ENCODE measurements at regions not wholly inside any gene's neighbourhood (a gene's known extent, or its start where the extent isn't known, plus 50 kb on each side); places are given as distances from the start of the nearest gene placed in this dataset.
A peak's percentile ranks its signal among the peaks of the same experiment; 100 is the strongest.

DNA sequence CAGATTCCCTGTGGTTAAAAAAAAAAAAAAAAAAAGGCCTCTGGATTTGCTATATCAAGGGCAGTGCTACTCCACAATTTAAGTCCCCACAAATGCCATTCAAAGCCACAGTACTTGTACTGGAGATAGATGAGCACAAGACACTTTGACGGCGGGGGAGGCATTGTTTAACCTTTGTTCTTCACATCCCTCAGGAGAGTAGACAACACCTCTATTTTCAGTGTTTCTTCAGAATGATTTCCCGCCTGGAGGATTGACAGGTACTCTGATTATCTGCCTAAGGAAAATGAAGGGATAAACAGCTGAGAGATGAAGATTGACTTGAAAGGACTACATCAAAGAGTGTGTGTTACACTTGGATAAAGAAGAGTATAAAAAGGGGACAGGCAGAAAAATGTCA is 58.7 kb downstream of the OTOL1 start:
- no peak for DNase-seq (ENCODE audit: low read depth)

DNA sequence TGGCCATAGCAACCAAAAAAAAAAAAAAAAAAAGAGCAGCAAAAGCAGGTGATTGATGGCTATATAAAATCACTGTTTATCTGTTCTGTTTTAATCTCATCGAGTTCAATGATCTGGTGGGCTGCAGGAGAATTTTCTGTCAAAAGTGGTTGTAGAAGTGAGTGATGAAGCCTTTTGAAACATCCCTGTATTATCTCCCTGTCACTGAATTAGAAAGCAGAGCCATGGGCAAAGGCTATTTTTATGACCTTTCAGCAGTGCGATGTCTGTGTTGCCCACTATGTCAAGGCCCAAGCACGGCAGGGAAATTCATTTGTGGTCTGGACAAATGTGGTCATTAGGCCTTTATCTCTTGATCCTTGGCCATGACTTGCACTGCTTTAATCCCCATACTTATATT is 59.9 kb downstream of the OTOL1 start:
- DNase-seq (ENCODE audit: low read depth): no peak

DNA sequence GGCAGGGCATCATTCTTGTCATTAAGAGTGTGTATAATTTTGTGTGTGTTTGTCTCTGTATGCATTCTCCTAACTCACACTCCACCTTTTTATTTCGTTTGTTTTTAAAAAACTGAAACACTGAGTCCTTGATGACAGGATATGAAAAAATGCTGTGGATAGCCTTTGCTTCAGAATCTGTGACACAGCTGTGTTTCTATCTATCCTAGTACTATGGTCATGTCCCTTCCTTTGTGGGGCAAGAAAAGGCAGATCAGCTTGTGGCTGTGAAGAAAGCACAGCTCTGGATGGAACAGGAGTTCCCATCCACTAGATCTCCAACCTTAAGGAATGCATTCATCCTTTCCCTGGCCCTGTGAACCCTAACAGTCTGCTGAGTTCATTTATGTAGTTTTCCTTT is 60.3 kb downstream of the OTOL1 start:
- DNase-seq (ENCODE audit: low read depth): no peak

DNA sequence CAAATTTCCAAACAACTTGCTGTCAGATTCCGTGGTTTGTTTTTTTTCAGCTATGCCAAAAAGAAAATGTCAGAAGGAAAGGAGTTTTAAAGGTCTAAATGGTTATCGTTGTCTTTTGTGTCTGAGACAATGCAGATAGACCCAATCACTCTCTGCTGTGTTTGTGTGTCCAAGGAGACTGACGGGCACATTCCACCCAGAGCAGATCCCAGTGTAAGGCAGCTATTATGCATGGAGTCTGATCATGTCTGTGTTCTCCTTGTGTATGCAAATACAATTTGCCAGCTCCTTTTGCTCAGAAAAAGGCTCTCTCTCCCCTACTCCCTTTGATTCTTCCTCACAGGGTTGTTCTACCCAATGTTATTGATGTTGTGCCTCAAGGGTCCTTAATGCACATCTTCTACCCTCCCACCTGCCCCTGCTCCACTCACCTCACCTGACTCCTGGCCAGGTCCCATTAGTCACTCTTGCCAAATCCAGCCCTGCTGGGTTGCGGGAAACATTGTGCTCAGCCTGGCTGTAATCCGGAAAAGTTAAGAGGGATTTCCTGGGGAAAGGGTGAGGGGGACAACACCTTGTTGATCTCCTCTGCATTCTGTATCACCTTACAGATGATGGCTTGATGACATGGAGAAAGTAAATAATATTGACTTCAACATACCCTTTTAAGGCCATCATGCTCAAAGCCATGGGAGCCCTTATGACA is 61.0 kb downstream of the OTOL1 start:
- DNase-seq (ENCODE audit: low read depth): no peak

DNA sequence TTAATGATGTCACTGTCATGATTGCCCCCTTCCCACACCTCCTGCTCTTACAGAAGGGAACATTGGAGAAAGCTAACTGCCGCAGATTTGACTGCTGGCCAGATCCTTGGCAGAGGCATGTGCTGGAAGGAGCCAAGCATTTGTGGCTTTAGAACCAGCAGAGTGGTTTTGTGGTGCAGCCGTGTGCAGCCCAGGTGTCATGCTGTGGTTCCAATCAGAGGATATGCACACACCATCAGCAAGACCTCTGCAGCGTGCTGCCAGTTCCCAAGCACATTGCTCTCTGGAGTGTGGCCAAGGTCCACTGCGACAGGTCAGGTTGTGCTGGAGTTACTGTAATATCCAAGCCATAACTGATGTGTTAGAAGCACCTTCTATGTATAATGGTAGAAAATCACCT is 61.6 kb downstream of the OTOL1 start:
- DNase-seq (ENCODE audit: low read depth): peak; percentile 20

DNA sequence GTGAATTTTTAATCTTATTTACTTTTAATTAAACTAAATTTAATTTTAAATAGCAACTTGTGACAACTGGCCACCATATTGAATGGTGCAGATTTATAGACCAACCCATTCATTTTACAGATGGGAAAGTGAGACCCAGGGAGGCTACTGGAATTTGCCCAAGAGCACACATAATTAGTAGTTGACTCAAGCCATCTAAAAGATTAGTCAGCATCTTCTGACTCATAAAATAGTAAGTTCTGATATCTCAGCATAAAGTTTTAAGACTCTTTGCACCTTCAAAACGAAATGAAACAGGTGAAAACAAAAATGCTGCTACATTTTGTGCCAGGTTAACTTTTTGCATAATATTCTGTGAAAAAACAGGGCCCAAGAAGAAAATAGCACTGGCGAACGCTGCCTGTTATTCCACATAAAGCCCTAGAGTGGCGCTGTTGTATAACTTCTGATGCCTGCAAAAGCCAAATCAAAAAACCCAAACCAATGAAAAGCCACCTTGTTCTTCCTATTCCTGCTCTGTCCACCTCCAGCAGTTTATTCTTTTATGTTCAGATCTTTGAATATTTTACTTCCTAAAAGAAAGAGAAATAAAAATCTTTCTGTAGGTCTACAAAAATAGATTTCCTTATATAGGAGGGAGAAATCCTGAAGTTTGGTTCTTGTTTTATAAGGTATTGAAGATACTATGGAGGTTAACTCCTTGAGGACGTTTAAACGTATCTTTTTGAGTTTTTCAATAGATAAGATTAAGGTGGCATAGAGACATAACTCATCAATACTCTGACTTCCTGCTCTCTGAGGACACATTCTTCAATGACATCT is 62.8 kb downstream of the OTOL1 start:
- DNase-seq (ENCODE audit: low read depth): peak; percentile 9

DNA sequence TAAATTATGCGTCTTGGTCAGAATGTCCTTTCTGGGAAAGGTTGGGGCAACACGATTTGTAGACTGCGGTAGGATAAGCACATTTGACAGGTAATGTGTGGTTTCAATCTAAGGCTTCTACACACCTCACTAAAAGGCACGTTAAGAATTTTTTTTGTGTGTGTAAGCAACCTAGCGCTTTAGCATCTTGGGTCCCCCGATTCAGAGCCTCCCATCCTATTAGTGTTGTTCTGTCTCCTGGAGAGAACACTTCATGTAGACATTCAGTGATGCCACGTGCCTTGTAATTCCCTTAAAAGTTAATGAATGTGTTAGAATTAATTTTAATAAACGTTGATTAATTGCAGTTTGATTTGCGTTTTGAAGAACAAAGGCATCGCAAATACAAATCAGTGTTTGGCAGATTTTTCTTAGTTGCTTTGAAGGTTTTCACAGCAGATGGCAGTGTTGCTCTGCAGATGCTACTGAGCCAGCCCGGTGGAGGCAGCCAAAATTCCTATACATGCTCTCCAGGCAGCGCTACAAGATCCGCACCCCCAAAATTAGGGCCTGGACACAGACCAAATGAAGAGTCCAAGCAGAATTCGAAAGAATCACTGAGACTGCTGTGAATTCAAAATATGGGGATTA is 63.5 kb downstream of the OTOL1 start:
- DNase-seq (ENCODE audit: low read depth): peak; percentile 17

DNA sequence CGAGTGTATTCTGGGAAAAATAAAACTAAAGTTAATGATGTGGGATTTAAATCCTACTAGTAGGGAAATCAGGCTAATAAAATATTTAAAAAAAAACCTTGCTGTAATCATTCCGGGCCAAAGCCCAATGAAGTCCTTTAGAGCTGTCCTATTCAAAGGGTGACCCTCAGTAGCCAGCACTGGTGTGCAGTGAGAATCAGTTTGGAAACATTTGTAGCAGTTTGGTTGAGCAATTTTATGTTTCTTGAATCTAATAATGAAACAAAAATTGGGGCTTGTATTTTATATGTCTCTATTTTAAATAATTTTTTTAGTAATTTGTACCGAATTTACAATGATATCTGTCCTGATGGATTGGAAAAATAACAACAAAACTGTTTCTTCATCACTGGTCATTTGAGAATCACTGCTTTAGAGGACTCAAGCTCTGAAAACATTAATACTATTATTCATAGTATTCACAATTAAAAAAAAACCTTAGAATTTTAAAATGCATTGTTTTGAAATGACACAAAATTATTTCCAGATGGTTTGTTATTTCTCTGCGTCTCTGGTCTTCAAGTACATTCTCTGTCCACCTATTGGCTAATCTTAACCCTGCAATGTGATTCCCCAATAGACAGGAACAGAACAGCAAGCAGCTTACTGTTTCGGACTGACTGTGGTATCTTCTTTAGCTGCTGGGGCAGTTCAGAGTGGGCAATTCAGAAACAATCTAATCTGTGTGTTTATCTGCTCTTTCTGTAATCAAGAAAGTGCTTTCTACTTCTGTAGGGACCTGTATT is 71.2 kb downstream of the OTOL1 start:
- no peak for DNase-seq (ENCODE audit: low read depth)

DNA sequence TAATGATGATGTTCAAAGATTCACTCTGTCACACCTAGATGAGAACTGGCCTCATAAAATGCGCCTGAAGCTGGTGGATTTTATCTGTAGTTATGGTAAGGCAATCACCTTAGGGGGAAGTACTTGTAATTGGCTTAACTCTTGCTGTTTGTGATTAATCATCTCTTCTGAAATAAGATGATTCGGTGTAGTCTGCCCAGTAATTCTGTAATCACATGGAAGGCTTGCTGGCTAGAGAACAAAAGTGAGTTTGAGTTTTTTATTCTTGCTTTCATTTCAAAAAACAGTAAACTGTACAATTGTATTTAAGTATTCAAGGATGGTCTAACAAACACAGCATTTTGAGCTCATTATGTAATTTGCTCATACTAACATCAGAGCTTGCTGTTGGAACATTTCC is 72.1 kb downstream of the OTOL1 start:
- DNase-seq (ENCODE audit: low read depth): no peak

DNA sequence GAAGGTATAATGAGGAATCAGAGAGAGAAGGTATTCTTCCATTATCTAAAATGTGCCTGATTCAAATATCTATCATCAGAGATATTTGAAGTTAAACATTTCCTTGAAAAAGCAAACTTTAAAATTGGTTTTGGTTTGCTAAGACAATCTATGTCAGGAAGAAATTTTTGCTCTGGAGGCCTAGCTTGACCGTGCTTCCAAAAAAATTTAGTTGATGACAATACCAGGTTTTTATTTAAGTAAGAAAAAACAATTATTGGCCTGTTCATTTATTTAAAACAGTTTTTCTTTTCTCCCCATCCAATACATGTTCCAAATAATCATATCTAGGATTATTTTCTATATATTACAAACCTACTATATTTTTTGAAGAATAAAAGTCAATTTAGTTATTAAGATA is 75.3 kb downstream of the OTOL1 start:
- DNase-seq (ENCODE audit: low read depth): no peak

DNA sequence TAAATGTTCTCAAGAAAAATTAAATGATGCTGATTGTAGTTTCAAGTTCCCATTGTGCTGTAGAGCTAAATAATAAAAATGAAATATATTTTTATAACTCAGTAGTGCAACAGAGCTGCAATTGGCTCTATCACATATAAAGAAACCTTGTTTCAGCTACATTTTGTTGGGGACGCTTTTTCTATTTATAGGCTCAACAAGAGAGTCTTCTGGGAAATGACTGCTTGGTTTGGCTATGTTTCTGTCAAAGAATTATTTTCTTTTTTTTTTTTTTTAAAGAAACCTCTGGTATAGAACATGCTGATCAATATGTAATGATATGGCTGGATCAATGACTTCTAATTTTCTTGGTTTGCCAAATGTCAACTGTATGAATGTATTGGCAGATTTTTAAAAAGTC is 76.5 kb downstream of the OTOL1 start:
- no peak for DNase-seq (ENCODE audit: low read depth)

DNA sequence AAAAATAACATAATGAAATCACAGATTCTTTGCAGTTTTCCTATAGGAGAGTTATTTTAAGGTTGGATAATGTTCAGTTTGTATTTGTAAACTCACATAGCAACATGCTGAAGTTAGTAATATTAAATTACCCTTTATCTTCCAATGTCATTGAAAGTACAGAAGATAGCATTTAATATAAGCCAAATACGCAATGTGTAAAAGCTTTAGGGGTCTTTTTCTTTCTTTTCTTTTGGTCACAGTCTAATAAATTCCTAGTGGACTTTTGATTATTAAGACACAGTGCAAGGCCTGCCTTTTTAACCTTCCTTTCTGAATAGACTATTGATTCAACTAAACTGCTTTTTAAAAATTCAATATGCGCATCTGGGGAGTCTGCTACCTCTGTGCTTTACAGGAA is 79.3 kb downstream of the OTOL1 start:
- no peak for DNase-seq (ENCODE audit: low read depth)

DNA sequence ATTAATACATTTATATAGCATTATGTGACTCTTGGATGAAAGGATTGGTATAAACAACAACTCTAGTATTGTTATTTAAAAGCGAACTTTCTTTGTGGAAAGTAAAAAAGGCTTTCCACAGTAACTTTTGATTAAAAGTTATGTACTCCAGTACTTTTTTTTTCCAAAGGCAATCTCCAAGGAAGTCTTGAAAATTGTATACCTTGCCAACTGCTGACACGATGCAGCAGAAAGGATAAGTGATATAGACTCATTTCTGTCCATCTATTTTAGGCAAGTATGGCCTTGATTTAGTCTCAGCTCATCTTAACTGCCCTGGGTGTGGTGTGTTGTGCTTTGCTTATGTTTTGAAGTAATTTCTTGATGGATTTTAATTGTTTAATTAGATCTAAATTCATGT is 79.7 kb downstream of the OTOL1 start:
- DNase-seq (ENCODE audit: low read depth): no peak

DNA sequence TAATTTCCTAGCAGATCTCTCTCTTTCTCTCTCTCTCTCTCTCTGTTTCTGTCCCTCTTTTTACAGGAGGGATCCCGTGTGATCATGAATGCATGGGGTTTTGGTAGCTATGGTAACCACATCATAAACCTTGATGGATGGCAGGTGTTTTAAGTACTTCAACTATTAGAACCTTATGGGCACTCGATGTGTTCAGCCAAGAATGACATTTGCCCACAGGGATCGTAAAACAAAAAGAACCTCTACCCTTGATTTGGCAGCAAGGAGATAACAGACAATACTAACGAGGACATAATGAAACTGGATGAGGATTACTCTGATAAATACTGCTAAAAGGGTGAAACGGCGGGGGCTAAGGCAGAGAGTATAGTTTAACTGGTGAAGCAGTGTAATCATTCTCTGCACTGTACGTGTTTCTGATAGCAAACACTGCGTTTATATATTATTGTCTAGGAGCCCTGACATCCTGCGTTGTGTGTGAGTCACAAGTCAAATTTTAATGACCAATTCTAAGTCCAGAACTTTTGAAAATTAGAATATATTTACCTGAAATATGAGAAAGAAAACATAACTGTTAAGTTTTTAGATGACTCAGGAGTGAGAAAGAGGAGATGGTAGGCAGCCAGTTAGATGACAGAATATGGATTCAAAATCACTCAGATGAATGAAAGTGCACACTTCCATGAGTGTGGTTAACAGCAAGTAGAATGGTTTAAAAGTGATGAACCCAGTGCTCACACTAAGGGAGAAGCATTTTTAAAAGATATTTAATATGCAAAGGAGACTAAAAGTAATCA is 80.3 kb downstream of the OTOL1 start:
- DNase-seq (ENCODE audit: low read depth): no peak

DNA sequence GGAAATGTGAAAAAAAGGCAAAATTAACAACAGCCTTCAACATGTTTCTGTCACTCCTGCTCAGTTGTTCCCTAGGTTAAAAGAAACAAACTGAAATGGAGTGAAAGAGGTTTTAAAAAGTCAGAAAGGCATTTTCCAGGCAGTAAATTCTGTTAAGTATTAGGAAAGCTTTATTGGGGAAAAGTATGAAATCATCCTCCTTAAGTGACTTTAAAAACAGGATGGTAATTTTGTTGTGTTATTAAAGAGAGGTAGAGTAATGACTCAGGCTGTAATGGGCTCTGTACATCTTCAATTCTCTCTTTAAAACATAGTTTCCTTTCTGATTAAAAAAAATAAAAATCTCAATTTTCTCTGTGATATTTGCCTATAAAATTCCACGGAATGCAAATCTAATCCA is 81.1 kb downstream of the OTOL1 start:
- no peak for DNase-seq (ENCODE audit: low read depth)

DNA sequence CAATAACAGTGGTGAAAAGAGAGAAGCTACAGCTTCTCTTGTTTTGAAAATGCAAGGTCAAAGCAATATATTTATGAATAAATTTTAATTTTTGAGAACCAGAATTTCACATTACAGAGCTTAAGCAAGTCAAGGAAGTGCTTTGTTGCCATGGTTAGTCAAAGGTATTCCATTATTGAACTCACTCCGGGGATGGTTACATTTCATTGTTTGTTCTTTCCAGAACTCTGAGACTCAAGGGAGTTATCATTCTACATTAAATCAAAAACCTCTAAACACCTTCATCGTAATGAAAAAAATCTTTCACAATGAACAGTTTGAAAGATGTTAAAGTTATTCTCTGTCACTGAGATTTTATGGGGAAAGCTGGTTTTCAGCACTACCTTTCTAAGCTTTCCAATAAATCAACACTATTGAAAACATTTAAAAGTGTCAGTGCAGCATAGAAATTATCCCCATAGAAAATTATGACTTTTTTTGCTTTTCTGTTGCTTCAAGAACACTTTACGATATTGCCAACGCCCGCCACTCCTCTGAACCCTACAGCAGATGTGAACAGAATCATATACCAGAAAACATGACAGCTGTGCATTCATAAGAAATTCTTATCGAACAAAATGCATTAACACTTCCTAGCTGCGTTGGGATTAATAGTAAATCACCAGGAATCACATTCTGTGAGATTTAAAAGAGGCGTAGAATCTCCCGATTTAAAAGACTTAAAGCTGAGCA is 83.0 kb downstream of the OTOL1 start:
- DNase-seq (ENCODE audit: low read depth): no peak

DNA sequence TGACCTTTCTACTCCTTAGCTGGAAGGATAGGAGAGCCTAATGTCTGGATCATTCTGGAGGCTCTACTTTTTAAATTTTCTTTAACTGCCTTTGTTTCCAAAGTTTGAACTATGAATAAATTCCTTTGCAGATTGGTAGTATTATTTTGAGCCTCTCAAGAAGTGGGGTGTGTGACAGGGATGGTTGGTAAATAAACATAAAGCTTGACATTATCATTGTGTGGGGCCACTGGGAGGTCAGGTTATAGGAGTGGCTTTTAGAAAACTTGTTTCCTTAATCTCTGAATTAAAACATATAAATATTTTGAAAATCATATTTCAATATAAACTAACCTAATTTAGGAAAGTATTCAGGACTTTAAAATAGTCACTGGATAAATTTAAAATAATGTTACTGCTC is 89.3 kb downstream of the OTOL1 start:
- DNase-seq (ENCODE audit: low read depth): no peak

DNA sequence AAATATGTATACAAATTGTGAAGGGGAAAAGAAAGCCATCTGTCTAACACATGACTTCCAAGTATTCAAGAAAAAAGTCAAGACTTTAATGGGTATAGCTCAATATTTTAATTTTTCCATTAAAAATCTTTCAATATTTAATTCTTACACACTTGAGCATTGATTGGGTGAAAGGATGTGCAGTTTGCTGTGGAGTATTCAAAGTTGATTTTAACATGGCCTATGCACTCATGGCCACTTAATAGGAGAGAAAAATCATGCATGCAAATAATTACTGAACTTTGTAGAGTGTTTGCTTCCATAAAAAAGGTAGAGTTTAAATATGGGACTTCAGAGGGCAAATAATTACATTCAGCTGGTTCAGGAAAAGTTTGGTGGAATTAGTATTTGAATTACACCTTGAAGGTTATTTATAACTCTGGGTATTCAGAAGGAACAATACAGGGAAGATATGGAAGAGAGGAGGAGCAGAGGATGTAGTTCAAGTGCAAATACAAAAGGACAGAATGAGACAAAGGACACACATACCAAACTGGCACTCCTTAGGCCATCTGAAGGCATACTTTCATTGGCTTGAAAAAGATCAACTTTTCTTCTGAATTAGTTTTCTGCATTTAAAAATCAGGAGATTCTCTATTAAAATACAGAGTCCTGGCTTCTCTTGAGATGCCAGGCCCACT is 90.1 kb downstream of the OTOL1 start:
- no peak for DNase-seq (ENCODE audit: low read depth)

DNA sequence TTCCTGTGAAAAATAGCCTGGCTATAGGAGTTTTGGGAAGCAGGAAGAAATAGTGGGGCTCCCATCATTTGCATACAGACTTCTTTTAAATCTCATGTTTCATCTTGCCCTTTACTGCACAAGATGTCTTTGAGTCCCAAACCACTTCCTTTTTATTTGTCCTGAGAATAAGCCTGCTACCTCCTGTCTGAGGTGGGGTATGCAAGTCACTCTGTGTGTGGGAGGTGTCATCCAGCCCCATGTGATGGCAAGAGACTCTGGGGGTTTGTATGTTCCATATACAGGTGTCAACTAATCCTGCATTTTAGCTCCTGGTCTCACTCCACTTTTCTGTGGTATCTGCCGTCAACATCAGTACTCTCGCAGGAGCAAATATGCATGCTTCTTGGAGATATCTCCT is 102.0 kb downstream of the OTOL1 start:
- DNase-seq (ENCODE audit: low read depth): no peak

DNA sequence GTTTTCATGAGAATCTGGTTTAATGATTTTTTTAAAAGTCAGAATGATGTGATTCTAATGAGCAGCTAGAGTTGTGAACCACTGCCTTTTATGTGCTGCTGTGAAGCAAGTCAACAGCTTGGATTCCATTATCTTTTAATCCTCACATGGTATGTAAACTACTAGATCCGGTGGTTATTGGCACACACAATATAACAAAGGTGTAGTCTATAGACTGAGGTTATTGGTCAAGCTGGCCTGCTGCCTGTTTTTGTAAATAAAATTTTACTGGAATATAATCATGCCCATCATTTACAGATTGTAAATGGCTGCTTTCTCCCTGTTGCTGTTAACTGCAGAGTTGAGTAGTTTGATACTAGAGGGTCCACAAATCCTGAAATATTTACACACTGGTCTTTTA is 103.1 kb downstream of the OTOL1 start:
- no peak for DNase-seq (ENCODE audit: low read depth)

Measured in RPMI7951 (cell line).